ENCODE measurements at regions not wholly inside any gene's neighbourhood (a gene's known extent, or its start where the extent isn't known, plus 50 kb on each side); places are given as distances from the start of the nearest gene placed in this dataset.

DNA sequence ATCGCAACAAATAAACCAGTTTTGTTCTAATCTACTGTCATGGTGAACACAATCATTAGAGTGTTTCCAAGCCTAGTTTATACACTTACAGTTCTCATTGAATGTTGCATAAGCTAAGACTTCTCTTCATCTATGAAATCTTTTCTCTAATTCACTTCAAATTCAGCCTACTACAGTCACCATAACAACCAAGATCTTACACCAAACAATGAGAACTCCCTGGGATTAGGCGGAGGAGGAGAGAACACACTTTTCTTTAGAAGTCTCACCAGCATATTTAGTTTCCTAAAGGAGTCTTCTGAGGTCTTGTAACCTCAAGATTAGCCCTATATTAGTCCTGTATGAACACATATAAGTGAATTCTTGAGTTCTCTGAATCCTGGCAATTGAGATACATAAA, 1889.7 kb downstream of the LRRC4C start:
- Histone ChIP-seq H3K36me3 (ENCODE audit: control insufficient read depth in 2 of 4, insufficient read depth in 4 of 4, low read length in 3 of 4) (no peaks in the 10 kb centered on the region), H3K4ac (replicated peaks; ENCODE audit: insufficient read length, low read depth, low read length) (no peak overlapping the region), H4K5ac (ENCODE audit: insufficient read length, low read depth, low read length) (no peak overlapping the region), H3K9me3 (ENCODE audit: insufficient read depth in 2 of 2, low read depth in 1 of 2, low read length in 1 of 2) (no peaks in the 10 kb centered on the region), H3K4me2 (ENCODE audit: insufficient read depth in 1 of 2, low read depth in 2 of 2, low read length in 2 of 2) (no peak overlapping the region), H2AK5ac (ENCODE audit: low read depth, low read length) (no peak overlapping the region), H2BK5ac (ENCODE audit: low read depth, low read length) (no peak overlapping the region), H3K9ac (replicated peaks in 1 of 4; ENCODE audit: extremely low read depth in 1 of 4, low read depth in 3 of 4, low read length in 3 of 4) (no peak overlapping the region), H4K8ac (ENCODE audit: extremely low read depth, insufficient read depth, low read length) (no peak overlapping the region), H2BK15ac (ENCODE audit: low read length) (no peak overlapping the region), H3K4me3 (ENCODE audit: extremely low read depth in 1 of 4, insufficient read depth in 2 of 4, low read depth in 3 of 4, low read length in 4 of 4) (no peak overlapping the region), H3K23ac (ENCODE audit: insufficient read length) (no peak overlapping the region), H3K27me3 (replicated peaks in 1 of 4; ENCODE audit: control insufficient read depth in 3 of 4, extremely low read depth in 1 of 4, insufficient read depth in 3 of 4, low read length in 3 of 4) (no peaks in the 10 kb centered on the region), H4K20me1 (replicated peaks in 1 of 2; ENCODE audit: control insufficient read depth in 1 of 2, insufficient read depth in 2 of 2, low read length in 2 of 2) (no peaks in the 10 kb centered on the region), H3K79me1 (ENCODE audit: low read depth, low read length) (no peaks in the 10 kb centered on the region), H2BK20ac (ENCODE audit: low read length) (no peak overlapping the region), H2BK120ac (replicated peaks; ENCODE audit: low read depth, low read length) (no peak overlapping the region), H2AFZ (ENCODE audit: low read length) (no peak overlapping the region), H3K14ac (ENCODE audit: insufficient read length) (no peak overlapping the region), H3K18ac (ENCODE audit: extremely low read depth, low read length) (no peak overlapping the region), H2BK12ac (ENCODE audit: low read depth, low read length) (no peak overlapping the region), H3K79me2 (ENCODE audit: control insufficient read depth in 1 of 2, insufficient read depth in 2 of 2, low read length in 2 of 2) (no peaks in the 10 kb centered on the region), H4K91ac (replicated peaks; ENCODE audit: insufficient read length, low read length) (no peak overlapping the region), H3K4me1 (replicated peaks in 1 of 4; ENCODE audit: control insufficient read depth in 3 of 4, insufficient read depth in 4 of 4, low read length in 3 of 4) (no peaks in the 10 kb centered on the region), H3K23me2 (ENCODE audit: low read depth, low read length) (no peaks in the 10 kb centered on the region), H3K56ac (replicated peaks; ENCODE audit: insufficient read length, low read depth, low read length) (no peak overlapping the region), H3K27ac (ENCODE audit: low read depth, low read length) (no peak overlapping the region)
- ChIA-PET POLR2A (ENCODE audit: partially characterized antibody) (no interaction called here), CTCF (ENCODE audit: partially characterized antibody) (no interaction called here)
- TF ChIP-seq BRCA1 (IDR thresholded peaks at IDR 0.05; ENCODE audit: low read depth, low read length) = no peak
- TF ChIP-seq KDM5A (IDR thresholded peaks at IDR 0.05; ENCODE audit: low read length) = no peak
- TF ChIP-seq RFX5 (IDR thresholded peaks at IDR 0.05; ENCODE audit: borderline replicate concordance, low read depth, low read length) = no peak
- TF ChIP-seq, protein P1, sequence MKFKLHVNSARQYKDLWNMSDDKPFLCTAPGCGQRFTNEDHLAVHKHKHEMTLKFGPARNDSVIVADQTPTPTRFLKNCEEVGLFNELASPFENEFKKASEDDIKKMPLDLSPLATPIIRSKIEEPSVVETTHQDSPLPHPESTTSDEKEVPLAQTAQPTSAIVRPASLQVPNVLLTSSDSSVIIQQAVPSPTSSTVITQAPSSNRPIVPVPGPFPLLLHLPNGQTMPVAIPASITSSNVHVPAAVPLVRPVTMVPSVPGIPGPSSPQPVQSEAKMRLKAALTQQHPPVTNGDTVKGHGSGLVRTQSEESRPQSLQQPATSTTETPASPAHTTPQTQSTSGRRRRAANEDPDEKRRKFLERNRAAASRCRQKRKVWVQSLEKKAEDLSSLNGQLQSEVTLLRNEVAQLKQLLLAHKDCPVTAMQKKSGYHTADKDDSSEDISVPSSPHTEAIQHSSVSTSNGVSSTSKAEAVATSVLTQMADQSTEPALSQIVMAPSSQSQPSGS (IDR thresholded peaks at IDR 0.05; ENCODE audit: low read length) = no peak
- TF ChIP-seq YY1 (IDR thresholded peaks at IDR 0.05; ENCODE audit: low read depth, low read length) = no peak
- TF ChIP-seq RAD21 (IDR thresholded peaks at IDR 0.05 in 1 of 2, conservative IDR thresholded peaks at IDR 0.05 in 1 of 2; ENCODE audit: low read depth in 2 of 2, low read length in 2 of 2) = no peak
- TF ChIP-seq CHD1 (IDR thresholded peaks at IDR 0.05; ENCODE audit: low read depth, low read length) = no peak
- DNase-seq (ENCODE audit: low read depth in 1 of 2, low spot score in 2 of 2) (no peak), FAIRE-seq (no peak)
- 96% methylated on average over 2 of the region's 2 CpGs; no CpG with 5 or more reads in 1 of the 2 experiments for WGBS, 2 experiments (ENCODE audit: extremely low coverage in 1 of 2, insufficient coverage in 1 of 2, insufficient read length in 1 of 2, insufficient replicate concordance in 2 of 2, low coverage in 1 of 2, low lambda C conversion rate in 2 of 2, missing lambda C conversion rate in 1 of 2)
